T-helper 1 cell treated with Interleukin-12 subunit alpha and Interleukin-12 subunit beta and Interleukin-4 antibody, amounts not matched to agents 30 ng/mL and 1 ng/mL, for 36 hours (primary cell): ENCODE measurements at regions not wholly inside any gene's neighbourhood (a gene's known extent, or its start where the extent isn't known, plus 50 kb on each side); places are given as distances from the start of the nearest gene placed in this dataset.

Source experiments
- intact Hi-C: fragments of 100-400 bp; cut with micrococcal nuclease; formaldehyde crosslinking; loops from one replicate; pipeline ENCODE4 v1.15.1; 2024

DNA sequence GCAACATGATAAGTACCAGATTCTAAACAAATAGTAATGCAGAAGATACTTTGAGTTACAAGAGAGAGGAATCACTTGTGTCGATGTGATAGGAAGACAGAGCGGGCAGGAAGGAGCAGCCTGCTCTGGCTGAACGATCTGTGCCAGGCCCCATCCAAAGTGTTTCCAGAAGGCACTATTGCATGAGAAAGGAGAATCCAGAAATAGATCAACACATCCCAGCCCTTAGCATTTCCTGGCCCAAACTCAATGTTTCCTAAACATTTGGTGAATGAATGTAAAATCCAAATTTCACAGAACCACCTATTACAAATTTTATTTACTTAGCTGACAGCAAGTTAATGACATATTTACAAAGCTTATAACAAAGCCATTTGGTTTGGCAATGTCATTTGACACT lies 257.2 kb downstream of the TXNL1 start:
- intact Hi-C loops: no loop called here

DNA sequence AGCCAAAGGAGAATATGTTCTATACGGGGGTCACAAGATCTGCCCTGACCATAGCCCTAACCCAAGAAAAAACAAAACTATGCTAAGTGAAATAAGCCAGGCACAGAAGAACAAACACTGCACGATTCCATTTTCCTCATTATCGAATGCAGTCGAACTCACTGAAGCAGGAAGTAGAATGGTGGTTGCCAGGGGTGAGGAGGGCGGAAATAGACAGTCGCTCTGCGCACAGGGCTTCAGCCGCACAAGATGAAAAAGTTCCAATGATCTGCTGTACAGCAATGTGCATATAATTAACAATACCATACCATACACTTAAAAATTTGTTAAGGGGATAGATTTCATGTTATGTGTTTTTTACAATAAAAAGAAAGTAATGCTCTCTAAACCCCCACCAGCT lies 257.7 kb downstream of the TXNL1 start:
- intact Hi-C loops: no loop called here

DNA sequence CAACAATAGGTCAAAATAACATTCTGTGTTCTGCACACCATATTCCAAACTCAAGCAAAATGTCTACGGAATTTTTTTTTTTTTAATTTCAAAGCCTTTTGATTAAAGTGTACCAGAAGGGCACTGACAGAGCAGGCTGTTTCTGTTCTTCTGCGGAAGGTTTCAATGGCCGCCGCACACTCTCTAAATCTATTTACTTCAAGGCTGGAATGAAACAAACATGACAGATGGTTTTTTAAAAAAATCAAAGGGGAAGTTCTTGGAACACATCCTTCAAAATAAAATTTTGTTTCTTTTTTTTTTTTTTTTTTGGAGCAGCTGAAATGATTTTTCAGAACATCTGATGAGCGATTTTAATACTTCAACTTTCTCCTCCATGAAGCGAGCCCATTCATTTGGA lies 259.1 kb downstream of the TXNL1 start:
- intact Hi-C loops: no loop called here

DNA sequence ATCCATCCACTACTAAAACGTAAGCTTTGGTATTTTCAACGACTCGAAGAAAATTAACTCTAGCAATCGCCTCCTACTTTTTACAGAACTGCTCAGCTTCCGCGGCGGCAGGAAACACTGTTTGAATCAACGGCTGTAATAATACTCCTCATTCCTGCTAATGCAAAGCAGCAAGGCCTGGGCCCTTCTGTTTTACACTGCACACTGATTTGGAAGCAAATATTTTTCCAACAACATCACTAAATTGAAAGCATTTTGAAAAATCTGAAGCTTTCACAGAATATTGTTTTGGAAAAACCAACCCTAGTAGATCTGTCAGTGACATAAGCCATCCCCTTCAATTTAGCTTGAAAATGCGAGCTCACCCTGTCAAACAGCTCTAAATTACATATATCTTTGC lies 261.2 kb downstream of the TXNL1 start:
- intact Hi-C loops: no loop called here

DNA sequence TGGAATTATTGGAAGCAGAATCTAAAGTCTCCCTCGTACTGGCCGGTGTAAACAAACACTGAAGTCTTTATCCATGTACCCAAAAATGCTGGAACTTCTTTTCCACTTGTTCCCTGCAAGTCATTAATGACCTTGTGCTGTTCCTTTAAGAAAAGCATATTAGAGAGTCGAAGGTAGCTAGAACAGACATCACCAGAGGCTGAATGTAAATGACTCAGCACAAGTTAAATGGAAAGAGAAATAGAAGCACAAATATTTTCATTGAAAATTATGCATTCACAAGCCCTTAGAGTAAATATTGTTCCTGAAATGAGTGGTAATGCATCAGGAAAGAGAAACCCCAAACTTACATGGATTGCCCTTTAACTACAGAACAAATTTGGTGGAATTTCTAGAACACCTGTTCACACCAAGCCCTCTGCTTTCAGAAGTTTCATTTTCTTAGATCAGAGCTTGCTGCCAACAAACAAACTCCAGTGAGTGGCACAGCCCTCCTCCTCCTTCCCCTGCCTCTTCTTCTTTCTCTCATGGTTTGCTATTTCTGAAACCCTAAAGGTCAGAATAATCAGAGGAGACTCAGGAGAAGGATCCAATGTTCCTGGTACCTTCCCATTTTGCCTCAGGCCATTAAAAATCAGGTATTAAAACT lies 264.3 kb downstream of the TXNL1 start:
- intact Hi-C loops: no loop called here

DNA sequence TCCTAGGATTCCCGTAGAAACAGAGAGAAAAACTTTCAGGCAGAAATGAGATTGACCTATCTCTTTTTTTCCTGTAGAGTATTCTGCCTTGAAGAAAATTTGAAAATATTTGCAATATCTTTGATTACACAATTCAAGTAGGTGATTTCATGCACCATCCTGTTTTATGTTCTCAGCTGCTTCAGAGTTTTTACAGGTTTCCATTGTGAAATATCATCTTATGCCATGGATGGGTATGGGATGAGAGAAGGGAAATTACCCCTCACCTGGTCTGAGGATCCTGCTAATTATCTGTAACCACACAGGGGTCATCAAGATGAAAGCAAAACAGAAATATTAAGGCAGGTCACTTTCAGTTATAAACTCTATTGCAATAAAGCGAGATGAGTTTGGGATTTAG lies 264.8 kb downstream of the TXNL1 start:
- intact Hi-C loops: no loop called here

DNA sequence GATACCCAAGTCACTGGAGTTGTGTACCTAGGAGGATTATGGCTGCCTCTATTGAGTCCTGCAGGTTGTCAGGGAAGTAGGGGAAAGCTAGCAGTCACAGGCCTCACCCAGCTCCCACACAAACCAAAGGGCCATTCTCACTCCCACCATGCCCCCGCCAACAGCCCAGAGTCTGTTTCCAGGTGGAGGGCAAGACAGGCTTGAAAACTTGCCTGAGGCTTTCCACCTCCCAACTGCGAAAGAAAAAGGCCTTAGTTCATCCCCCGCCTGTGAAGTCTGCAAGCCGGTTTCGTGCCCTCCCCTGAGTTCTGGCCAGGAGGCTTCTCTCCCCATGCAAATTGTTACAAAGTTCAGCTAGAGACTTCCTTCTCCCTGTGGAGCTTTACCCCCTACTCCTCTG lies 270.3 kb downstream of the TXNL1 start:
- intact Hi-C loops: no loop called here

DNA sequence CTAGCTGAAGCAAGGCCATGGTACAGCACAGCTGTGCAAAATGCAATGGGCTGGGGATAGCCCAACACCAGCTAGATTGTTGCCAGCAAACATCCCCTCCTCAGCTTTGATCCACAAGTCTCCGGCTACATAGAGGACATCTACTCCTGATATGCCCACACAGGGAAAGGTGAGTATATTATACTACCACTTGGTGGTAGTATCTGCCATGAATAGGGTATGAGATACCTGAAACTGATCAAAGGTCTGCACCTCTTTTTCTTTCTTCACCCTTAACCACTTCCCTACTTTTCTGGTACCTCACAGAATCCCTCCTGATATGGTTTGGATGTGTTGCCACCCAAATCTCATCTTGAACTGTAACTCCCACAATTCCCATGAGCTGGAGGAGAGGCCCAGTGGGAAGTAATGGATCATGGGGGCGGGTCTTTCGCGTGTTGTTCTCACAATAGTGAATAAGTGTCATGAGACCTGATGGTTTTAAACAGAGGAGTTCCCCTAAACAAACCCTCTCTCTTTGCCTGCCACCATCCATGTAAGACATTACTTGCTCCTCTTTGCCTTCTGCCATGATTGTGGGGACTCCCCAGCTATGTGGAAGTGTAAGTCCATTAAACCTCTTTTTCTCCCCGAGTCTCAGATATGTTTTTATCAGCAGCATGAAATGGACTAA lies 279.6 kb downstream of the TXNL1 start:
- intact Hi-C loops: no loop called here

DNA sequence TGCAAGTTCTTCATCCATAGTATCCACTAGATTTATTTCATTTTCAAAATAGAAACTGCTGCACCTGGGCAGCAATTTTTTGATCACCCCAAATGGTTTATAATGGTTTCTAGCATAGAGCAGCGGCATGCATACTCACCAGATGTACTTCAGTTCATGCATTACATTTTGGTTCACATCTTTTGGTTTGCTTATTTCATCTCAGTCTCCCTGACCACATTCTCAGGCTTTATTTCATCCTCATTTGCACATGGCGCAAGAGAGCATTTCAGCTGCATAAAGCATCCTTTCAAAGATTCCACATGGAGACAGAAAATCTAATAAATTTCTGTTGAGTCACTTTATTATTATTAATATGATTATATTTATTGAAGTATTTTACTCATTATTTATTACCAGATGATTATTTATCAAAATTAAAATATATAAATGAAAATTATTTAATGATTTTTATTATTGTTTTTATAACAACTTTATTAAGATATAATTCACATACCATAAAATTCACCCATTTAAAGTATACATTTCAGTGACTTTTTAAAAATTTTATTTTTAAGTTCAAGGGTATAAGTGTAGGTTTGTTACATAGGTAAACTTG lies 284.6 kb downstream of the TXNL1 start:
- intact Hi-C loops: no loop called here

DNA sequence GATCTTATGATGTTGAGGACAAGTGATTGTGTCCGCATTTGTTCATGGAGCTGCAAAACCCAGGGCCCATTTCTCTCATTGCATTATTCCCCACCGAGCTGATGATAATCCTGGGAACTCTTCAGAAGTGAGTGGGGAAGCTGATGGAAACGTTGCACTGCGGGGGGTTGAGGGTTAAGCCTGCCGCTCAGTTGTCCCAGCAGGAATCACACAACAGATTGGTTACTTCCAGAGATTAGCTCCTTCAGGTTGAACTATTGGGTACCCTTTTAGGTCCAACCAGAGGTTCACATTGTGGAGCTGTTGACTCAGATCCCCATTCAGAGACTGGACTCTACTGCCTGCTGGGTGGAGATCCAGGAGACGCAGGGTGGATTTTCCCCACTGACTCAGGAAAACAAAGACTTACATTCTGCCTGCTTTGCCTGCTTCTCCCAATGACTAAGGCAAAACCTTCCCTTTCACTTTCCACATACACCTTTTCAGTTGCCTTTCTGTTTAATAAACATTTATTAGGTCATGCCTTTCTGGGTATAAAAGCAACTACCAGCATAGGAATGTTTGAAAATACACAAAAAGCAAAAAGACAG lies 286.4 kb downstream of the TXNL1 start:
- intact Hi-C loops: no loop called here

DNA sequence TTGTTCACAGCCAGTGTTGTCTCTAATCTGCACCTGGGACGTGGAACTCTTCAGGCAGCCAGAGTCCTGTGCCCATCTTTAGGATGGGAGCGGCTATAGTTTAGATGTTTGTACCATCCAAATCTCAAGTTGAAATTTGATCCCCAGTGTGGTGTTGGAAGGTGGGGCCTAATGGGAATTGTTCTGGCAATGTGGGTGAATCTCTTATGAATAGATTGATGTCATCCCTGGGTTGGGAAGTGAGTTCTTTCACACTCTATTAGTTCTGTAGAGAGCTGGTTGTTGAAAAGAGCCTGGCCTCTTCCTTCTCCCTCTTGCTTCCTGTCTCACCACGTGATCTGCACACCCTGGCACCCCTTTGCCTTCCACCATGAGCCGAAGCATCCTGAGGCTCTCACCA lies 300.9 kb downstream of the TXNL1 start:
- intact Hi-C loops: no loop called here

DNA sequence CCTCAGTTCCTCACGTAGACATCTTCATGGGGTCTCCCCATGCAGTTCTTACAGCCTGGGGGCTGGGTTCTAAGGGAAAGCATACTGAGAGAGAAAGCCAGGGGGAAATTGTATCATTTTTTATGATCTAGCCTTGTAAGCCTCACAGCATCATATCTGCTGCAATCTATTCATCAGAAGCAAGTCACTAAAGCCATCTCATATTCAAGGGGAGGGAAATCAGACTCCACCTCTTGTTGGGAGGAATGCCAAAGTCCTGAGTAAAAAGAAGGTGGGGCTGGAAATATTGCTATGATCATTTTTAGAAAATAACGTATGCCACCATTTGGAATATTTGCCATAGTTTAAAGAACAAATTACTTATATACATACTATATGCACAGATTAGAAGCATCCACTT lies 304.6 kb downstream of the TXNL1 start:
- intact Hi-C loops: no loop called here

DNA sequence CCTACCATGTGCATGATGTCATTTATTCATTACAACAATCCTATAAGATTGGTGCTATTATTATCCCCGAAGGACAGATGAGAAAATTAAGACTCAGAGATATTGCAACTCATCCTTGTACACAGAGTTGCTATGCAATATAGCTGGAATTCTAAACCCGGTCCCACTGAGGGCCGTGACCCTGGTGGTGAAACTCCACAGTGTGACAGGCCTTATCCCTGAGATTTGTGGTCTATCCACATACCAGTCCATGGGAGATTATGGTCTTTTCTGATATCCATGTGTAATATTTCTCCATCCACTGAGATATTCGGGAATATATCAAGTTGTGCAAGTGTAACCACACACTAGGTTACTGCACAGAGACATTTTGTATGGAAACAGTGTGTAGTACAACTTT lies 305.2 kb downstream of the TXNL1 start:
- intact Hi-C loops: no loop called here

DNA sequence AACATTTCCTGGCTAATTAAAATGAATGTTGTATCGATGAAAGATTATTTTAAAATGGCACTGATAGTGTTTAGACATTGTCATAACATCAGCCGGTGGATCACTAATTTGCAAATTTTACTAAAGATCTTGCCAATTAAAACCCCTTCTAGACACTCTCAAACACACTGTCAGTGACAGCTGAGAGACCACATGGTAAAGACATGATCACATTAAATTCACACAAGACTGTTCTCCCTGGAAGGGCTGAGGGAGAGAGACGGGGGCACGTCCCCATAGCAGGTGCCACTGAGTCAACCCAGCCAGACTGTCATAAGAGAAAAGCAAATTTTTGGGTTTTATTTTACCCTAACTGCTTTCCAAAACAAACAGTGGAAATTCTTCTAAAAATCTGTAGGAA lies 306.0 kb downstream of the TXNL1 start:
- intact Hi-C loops: no loop called here

DNA sequence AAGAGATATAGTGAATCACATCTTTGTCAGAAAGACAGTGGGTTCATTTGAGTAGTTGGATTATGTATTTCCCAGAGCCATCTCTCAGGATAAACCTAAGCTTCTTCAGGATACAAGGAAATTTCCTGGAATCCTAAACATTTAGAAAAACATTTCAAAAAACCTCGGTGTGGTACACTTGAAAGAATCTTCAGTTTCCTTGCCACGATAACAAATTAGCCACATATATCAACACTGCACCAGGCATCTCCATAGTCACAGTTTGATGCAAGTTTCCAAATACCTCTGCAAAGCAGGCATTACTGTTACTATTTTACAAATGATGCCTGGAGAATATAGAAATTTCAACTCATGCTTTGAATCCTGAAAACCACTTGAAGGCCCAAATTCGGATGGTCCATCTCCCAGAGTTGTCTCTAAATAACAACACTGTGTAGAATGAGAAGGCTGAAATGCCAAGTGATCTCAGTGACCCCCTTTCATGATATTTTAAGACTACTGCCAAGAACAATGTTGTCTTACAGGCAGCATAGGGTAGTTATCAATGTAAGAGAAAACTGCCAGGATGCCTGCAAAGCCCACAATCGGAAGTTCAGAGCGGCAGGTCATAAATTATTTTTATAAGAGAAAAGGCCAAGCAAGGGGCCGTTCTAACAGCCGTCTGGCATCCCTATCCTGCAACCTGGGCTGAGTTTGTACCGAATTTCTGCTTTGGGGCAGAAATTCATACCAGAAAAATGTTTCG lies 307.9 kb downstream of the TXNL1 start:
- intact Hi-C loops: no loop called here

DNA sequence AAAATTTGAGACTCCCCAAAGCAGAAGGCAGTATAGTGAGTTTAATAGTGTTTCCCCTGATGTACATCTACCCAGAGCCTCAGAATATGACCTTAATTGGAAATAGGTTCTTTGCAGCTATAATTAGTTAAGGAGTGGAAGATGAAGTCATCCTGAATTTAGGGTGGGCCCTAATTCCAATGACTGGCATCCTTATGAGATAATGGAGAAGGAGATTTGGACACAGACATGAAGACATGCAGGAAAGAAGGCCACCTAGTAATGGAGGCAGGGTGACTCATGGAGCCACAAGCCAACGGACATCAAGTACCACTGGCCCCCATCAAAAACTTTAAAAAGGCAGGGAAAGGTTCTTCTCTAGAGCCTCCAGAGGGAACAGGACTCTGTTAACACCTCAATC lies 308.9 kb downstream of the TXNL1 start:
- intact Hi-C loops: no loop called here

DNA sequence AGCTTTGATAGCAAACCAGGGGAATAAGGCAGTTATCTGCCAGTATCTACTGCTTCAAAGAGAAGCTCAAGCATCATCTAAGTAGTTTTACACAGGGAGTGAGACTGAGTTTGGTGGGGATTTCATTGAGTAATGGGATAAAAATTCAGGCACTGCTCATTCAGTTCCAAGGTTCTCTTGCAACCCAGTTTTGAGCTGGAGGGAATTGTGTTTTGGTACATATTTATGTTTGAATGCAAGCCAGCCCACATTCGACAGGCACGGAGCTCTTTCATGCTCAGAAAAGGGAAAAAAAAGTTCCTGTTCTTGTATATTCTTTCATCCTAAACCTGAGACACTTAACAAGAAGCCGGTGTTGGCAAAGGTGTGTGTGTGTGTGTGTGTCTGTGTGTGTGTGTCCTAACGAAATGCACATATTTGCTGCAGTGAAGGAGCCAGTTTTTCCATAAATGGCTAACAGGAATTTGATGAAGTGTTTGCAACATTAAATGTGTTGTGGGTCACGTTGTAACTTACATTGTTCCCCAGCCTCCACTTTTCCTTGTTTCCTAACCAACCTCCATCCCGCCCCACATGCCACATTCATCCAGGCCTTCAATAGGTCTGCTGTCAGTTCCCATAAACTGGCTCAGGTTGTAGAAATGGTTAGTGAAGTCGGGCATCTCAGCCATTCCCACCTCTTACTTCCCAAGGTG lies 311.1 kb downstream of the TXNL1 start:
- intact Hi-C loops: no loop called here

DNA sequence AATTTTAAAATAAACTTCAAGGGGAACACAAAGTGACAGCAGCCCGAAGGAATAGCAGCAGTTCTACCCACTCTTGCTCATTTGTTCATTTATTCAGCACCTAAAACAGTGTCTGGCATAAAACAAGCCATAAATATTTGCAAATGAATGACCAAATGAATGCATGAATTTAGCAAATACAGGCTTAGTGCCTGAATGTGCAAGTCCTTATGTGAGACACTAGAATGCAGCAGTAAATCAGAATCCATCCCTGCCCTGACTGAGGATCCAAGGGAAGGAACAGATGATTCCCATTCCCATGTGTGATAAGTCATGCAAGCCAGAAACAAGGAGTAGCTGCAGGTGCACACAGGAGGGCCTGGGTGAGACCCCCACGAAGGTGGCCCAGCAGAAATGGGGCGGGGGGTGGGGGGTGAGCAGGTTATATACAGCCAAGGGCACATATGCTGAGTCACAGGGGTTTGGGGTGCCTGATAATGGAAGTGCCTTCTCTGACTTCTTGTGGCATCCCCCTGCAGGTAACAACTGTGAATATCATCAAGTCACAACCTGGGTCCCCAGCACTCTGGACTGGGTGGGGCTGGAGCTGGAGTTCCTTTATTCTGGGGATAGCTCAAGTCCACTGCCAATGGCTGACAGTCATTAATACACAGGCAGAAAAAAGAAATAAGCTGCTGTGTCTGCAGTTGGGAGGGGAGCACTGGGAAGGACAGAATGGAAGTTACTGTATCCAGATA lies 311.9 kb downstream of the TXNL1 start:
- intact Hi-C loops: no loop called here

DNA sequence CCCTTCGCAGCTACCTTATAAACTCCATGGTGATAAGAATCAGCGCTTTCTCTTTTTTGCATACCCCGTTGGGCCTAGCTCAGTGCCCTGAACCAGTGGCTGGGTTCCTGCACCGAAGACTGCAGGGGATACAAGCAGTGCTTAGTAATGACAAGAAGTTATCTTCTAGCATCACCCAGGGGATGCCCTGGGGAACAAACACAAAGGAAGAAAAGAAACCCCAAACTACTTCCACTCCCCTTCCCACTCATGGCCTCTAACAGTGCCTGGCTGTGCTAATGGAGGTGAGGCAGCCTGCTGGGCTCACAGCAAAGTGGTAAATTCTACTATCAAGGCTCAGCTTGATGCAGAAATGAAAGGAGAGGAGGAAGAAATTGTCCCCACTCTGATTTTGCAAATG lies 314.7 kb downstream of the TXNL1 start:
- intact Hi-C loops: no loop called here

DNA sequence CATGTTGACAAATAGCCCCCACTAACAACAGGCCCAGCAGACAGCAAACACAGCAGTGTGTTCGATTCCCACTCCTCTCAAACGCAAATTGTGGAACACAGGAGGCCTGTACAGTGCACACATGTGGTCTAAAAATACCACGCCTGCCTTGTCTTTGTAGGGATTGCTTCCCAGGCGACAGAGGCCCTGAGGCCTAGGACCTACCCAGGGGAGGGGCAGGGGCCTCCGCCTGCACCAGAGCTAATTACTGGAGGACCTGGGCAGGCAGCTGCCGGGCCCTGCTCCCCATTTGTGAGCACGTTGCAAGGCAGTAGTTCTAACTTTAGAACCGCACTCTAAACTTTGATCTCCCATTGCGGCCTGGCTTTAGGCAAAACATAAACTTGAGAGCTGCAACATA lies 316.0 kb downstream of the TXNL1 start:
- intact Hi-C loops: no loop called here

DNA sequence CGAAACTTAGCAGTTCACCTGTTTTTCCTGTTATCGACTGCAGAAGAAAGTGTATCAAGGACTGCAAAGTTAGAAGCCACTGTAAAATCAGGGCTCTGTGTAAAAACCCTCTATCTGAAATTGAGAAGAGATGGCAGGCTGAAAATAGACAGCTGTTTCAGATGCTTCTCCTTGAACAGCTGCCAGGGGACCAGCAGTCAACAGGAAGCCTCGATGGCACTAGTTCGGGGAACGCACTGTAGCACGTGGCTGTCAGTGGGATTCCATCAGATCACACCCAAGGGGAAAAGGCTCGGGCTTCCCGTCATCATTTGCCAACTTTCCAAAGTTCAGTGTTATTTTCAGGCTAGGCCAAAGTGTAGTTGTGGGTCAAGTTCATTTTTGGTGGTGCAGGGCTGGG lies 316.9 kb downstream of the TXNL1 start:
- intact Hi-C loops: no loop called here
